ENCODE measurements at regions not wholly inside any gene's neighbourhood (a gene's known extent, or its start where the extent isn't known, plus 50 kb on each side); places are given as distances from the start of the nearest gene placed in this dataset.

DNA sequence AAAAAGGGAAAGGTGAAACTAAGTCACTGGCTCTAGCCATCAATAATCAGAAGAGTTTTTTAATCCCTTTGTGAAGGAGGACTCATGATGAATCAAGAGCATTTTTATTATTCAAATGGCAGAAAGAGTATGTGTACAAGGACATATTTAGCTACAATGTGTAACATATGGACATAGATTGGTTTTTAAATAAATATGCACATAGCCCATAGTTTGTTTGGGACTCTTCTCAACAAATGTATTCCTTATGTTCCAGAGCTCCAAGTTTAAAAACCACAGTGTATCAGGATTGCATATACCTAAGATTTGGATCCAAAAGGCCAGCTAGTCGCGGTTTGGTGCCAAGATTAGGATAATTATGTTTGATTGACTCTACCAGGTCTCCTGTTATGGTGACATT is 104.2 kb downstream of the C12orf50 start:
- Histone ChIP-seq H3K36me3 (ENCODE audit: insufficient read depth, low read length) (no peaks in the 10 kb centered on the region), H4K20me1 (ENCODE audit: insufficient read depth) (no peaks in the 10 kb centered on the region), H3K9ac (ENCODE audit: low read length) (no peak overlapping the region), H3K27ac (ENCODE audit: low read length) (no peak overlapping the region), H3K27me3 (ENCODE audit: insufficient read depth, low read depth, low read length) (no peaks in the 10 kb centered on the region), H3K4me2 (ENCODE audit: low read length) (no peak overlapping the region), H2AFZ (ENCODE audit: low read depth, low read length) (no peak overlapping the region), H3K9me2 (ENCODE audit: insufficient read depth, low read length) (no peaks in the 10 kb centered on the region), H3F3A (ENCODE audit: insufficient read depth, low read length, poor library complexity, severe bottlenecking) (no peaks in the 10 kb centered on the region), H3K4me3 (ENCODE audit: low read length) (no peak overlapping the region), H3K79me2 (replicated peaks; ENCODE audit: insufficient read depth, low read length) (no peaks in the 10 kb centered on the region), H3K9me3 (ENCODE audit: low read length) (no peaks in the 10 kb centered on the region)
- TF ChIP-seq EP300 (conservative IDR thresholded peaks at IDR 0.05; ENCODE audit: poor library complexity, severe bottlenecking) (no peak), EZH2 (IDR thresholded peaks at IDR 0.05; ENCODE audit: borderline replicate concordance, insufficient read depth, low read length, poor library complexity, severe bottlenecking) (no peak), SMC3 (conservative IDR thresholded peaks at IDR 0.05; ENCODE audit: poor library complexity) (no peak), RAD21 (conservative IDR thresholded peaks at IDR 0.05) (no peak), MXI1 (conservative IDR thresholded peaks at IDR 0.05; ENCODE audit: poor library complexity, severe bottlenecking) (no peak), TAF1 (IDR thresholded peaks at IDR 0.05; ENCODE audit: low read depth) (no peak)
- TF ChIP-seq, protein P1, sequence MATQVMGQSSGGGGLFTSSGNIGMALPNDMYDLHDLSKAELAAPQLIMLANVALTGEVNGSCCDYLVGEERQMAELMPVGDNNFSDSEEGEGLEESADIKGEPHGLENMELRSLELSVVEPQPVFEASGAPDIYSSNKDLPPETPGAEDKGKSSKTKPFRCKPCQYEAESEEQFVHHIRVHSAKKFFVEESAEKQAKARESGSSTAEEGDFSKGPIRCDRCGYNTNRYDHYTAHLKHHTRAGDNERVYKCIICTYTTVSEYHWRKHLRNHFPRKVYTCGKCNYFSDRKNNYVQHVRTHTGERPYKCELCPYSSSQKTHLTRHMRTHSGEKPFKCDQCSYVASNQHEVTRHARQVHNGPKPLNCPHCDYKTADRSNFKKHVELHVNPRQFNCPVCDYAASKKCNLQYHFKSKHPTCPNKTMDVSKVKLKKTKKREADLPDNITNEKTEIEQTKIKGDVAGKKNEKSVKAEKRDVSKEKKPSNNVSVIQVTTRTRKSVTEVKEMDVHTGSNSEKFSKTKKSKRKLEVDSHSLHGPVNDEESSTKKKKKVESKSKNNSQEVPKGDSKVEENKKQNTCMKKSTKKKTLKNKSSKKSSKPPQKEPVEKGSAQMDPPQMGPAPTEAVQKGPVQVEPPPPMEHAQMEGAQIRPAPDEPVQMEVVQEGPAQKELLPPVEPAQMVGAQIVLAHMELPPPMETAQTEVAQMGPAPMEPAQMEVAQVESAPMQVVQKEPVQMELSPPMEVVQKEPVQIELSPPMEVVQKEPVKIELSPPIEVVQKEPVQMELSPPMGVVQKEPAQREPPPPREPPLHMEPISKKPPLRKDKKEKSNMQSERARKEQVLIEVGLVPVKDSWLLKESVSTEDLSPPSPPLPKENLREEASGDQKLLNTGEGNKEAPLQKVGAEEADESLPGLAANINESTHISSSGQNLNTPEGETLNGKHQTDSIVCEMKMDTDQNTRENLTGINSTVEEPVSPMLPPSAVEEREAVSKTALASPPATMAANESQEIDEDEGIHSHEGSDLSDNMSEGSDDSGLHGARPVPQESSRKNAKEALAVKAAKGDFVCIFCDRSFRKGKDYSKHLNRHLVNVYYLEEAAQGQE (IDR thresholded peaks at IDR 0.05; ENCODE audit: borderline replicate concordance): no peak
- TF ChIP-seq, protein P2, sequence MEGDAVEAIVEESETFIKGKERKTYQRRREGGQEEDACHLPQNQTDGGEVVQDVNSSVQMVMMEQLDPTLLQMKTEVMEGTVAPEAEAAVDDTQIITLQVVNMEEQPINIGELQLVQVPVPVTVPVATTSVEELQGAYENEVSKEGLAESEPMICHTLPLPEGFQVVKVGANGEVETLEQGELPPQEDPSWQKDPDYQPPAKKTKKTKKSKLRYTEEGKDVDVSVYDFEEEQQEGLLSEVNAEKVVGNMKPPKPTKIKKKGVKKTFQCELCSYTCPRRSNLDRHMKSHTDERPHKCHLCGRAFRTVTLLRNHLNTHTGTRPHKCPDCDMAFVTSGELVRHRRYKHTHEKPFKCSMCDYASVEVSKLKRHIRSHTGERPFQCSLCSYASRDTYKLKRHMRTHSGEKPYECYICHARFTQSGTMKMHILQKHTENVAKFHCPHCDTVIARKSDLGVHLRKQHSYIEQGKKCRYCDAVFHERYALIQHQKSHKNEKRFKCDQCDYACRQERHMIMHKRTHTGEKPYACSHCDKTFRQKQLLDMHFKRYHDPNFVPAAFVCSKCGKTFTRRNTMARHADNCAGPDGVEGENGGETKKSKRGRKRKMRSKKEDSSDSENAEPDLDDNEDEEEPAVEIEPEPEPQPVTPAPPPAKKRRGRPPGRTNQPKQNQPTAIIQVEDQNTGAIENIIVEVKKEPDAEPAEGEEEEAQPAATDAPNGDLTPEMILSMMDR (IDR thresholded peaks at IDR 0.05; ENCODE audit: poor library complexity, severe bottlenecking): no peak

DNA sequence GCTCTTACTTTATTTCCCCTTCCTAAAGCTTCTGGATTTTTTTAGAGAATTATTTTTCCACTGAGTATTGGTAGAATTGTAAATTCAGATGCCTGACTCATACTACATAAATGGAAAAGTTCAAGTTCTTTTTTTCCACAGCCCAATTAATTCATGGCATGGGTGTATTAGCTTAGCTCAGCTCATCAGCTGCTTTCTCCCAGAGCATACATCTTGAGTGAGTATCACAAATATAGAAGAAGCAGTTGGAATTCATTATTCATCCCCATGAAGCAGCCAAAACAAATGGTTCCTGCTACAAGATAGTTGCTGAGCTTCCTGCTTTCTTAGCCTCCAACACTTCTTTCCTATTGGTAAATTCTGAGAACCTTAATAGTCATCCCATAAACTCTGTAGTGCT is 105.1 kb downstream of the C12orf50 start:
- no peaks in the 10 kb centered on the region for H3K9me2 ChIP-seq (ENCODE audit: insufficient read depth, low read length)
- no peaks in the 10 kb centered on the region for H3K36me3 ChIP-seq (ENCODE audit: insufficient read depth, low read length)
- TF ChIP-seq EP300 (conservative IDR thresholded peaks at IDR 0.05; ENCODE audit: poor library complexity, severe bottlenecking) (no peak), EZH2 (IDR thresholded peaks at IDR 0.05; ENCODE audit: borderline replicate concordance, insufficient read depth, low read length, poor library complexity, severe bottlenecking) (no peak)
- TF ChIP-seq, protein P1 (IDR thresholded peaks at IDR 0.05; ENCODE audit: borderline replicate concordance): no peak
- TF ChIP-seq, protein P2 (IDR thresholded peaks at IDR 0.05; ENCODE audit: poor library complexity, severe bottlenecking): no peak
- H3K27ac ChIP-seq (ENCODE audit: low read length): no peak overlapping the region
- H3K4me2 ChIP-seq (ENCODE audit: low read length): no peak overlapping the region
- H3K4me3 ChIP-seq (ENCODE audit: low read length): no peak overlapping the region
- H3K9ac ChIP-seq (ENCODE audit: low read length): no peak overlapping the region
- no peaks in the 10 kb centered on the region for H4K20me1 ChIP-seq (ENCODE audit: insufficient read depth)
- no peaks in the 10 kb centered on the region for H3K79me2 ChIP-seq (replicated peaks; ENCODE audit: insufficient read depth, low read length)
- H3F3A ChIP-seq (ENCODE audit: insufficient read depth, low read length, poor library complexity, severe bottlenecking): no peaks in the 10 kb centered on the region
- no peaks in the 10 kb centered on the region for H3K27me3 ChIP-seq (ENCODE audit: insufficient read depth, low read depth, low read length)
- no peak overlapping the region for H2AFZ ChIP-seq (ENCODE audit: low read depth, low read length)
- no peaks in the 10 kb centered on the region for H3K9me3 ChIP-seq (ENCODE audit: low read length)

All from neural cell (in vitro differentiated cells).